OCI-LY7 (cell line): ENCODE measurements at regions not wholly inside any gene's neighbourhood (a gene's known extent, or its start where the extent isn't known, plus 50 kb on each side); places are given as distances from the start of the nearest gene placed in this dataset.

Experiments
- BruUV-seq: library from RNA; stranded (reverse); fragments of 400-500 nt; replicated peaks from 2 replicates; lab custom pipeline; 2021; lab: Mats Ljungman, UMichigan
- CTCF ChIA-PET: fragments of 300-600 bp; sonication (Branson Sonifier 250); formaldehyde crosslinking; loops from one replicate; lab custom pipeline; 2022; ENCODE audit warnings: antibody characterized with exemption; ENCODE audit not compliant: unreplicated experiment; lab: Charles Lee
- POLR2A ChIA-PET: fragments of 300-600 bp; sonication (Branson Sonifier 250); formaldehyde crosslinking; loops from one replicate; lab custom pipeline; 2022; ENCODE audit warnings: antibody characterized with exemption; lab: Charles Lee
- DNase-seq: peaks from one replicate; pipeline ENCODE4 v3.0.0-alpha.2; 2015; ENCODE audit warnings: low spot score
- H2AFZ ChIP-seq: fragments of 200-600 bp; sonication (generic), shearing (Covaris generic); 2 replicates; pipeline ENCODE4 v1.6.1; 2014; ENCODE audit warnings: mild to moderate bottlenecking, antibody characterized with exemption, low read length, moderate library complexity
- H3K27ac ChIP-seq: fragments of 200-600 bp; sonication (generic); 2 replicates; pipeline ENCODE4 v1.5.1; 2014; ENCODE audit warnings: mixed run types, low read depth, mild to moderate bottlenecking, moderate library complexity, low read length, inconsistent platforms; ENCODE audit not compliant: poor library complexity, severe bottlenecking
- H3K36me3 ChIP-seq: fragments of 200-600 bp; sonication (generic); 2 replicates; pipeline ENCODE4 v1.6.1; 2014; ENCODE audit warnings: mild to moderate bottlenecking, antibody characterized with exemption, low read length, moderate library complexity, mixed read lengths; ENCODE audit not compliant: insufficient read depth
- H3K4me1 ChIP-seq: fragments of 200-600 bp; sonication (generic); 2 replicates; pipeline ENCODE4 v1.5.1; 2014; ENCODE audit warnings: mild to moderate bottlenecking, low read length; ENCODE audit not compliant: insufficient read depth, poor library complexity, severe bottlenecking
- H3K4me2 ChIP-seq: fragments of 200-600 bp; sonication (generic); 2 replicates; pipeline ENCODE4 v1.6.1; 2014; ENCODE audit warnings: mild to moderate bottlenecking, low read length
- H3K4me3 ChIP-seq: fragments of 200-600 bp; sonication (generic); 2 replicates; pipeline ENCODE4 v1.5.1; 2014; ENCODE audit warnings: mild to moderate bottlenecking, low read depth, low read length; ENCODE audit not compliant: poor library complexity, severe bottlenecking
- H3K79me2 ChIP-seq: fragments of 200-600 bp; sonication (generic); 2 replicates; pipeline ENCODE4 v1.6.1; 2016; ENCODE audit warnings: low read depth, mild to moderate bottlenecking, low read length, moderate library complexity, mixed read lengths; ENCODE audit not compliant: insufficient read depth
- H3K9me2 ChIP-seq: fragments of 200-600 bp; sonication (generic); 2 replicates; pipeline ENCODE4 v1.6.1; 2016; ENCODE audit warnings: mild to moderate bottlenecking, low read length, mixed read lengths; ENCODE audit not compliant: insufficient read depth
- H3K9me3 ChIP-seq: fragments of 200-600 bp; sonication (generic); 2 replicates; pipeline ENCODE4 v1.6.1; 2014; ENCODE audit warnings: mild to moderate bottlenecking, mixed run types, low read length, mixed read lengths
- H4K20me1 ChIP-seq: fragments of 200-600 bp; sonication (generic); 2 replicates; pipeline ENCODE4 v1.6.1; 2014; ENCODE audit warnings: mild to moderate bottlenecking, antibody characterized with exemption, low read length, moderate library complexity, mixed read lengths; ENCODE audit not compliant: insufficient read depth
- EZH2phosphoT487 ChIP-seq: fragments of 200-600 bp; sonication (generic); IDR thresholded peaks from 2 replicates; pipeline ENCODE4 v1.6.1; 2018; ENCODE audit warnings: low read depth, borderline replicate concordance, mild to moderate bottlenecking, mixed run types, antibody characterized with exemption, low read length, moderate library complexity, mixed read lengths
- intact Hi-C: fragments of 100-400 bp; cut with micrococcal nuclease; formaldehyde crosslinking; loops from one replicate; pipeline ENCODE4 v1.10.0; 2022; ENCODE audit not compliant: unreplicated experiment
- TF ChIP-seq, protein P1 (sequence below): fragments of 200-600 bp; sonication (generic); conservative IDR thresholded peaks from 2 replicates; pipeline ENCODE4 v1.5.1; 2014; ENCODE audit warnings: mild to moderate bottlenecking, antibody characterized with exemption, low read length, moderate library complexity, mixed read lengths

DNA sequence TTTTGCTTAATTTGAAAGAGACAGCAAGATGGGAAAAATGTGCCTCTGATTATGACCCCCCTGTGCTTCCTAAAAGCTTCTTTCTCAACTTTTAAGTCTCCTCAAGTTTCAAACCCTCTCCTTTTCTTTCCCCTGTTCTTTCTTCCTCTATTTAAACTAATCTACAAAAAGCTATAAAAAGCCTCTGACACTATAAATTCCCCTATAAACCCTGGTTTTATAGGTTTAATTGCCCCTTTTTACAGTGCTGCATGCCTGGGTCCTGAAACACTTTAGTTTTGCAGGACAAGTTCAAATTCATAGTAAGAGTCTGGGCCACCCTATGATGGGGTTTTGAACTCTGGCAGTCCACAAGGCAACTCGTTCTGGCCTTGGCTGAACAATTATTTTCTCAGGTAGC, 510.9 kb upstream of the TBX3 start:
- ChIA-PET POLR2A (no interaction called here), CTCF (no interaction called here)
- intact Hi-C loops, result no loop called here
- no TSS peak for BruUV-seq
- TF ChIP-seq, protein P1, sequence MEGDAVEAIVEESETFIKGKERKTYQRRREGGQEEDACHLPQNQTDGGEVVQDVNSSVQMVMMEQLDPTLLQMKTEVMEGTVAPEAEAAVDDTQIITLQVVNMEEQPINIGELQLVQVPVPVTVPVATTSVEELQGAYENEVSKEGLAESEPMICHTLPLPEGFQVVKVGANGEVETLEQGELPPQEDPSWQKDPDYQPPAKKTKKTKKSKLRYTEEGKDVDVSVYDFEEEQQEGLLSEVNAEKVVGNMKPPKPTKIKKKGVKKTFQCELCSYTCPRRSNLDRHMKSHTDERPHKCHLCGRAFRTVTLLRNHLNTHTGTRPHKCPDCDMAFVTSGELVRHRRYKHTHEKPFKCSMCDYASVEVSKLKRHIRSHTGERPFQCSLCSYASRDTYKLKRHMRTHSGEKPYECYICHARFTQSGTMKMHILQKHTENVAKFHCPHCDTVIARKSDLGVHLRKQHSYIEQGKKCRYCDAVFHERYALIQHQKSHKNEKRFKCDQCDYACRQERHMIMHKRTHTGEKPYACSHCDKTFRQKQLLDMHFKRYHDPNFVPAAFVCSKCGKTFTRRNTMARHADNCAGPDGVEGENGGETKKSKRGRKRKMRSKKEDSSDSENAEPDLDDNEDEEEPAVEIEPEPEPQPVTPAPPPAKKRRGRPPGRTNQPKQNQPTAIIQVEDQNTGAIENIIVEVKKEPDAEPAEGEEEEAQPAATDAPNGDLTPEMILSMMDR, result no peak
- no peak for TF ChIP-seq EZH2phosphoT487
- H3K9me3 ChIP-seq, result no peaks in the 10 kb centered on the region
- H3K4me2 ChIP-seq, result no peak overlapping the region
- H3K27ac ChIP-seq, result no peak overlapping the region
- no peak overlapping the region for H2AFZ ChIP-seq
- H3K36me3 ChIP-seq, result no peaks in the 10 kb centered on the region
- no peaks in the 10 kb centered on the region for H3K9me2 ChIP-seq
- no peak for DNase-seq
- no peaks in the 10 kb centered on the region for H4K20me1 ChIP-seq
- H3K4me3 ChIP-seq, result no peak overlapping the region
- no peaks in the 10 kb centered on the region for H3K4me1 ChIP-seq
- H3K79me2 ChIP-seq, result no peaks in the 10 kb centered on the region

DNA sequence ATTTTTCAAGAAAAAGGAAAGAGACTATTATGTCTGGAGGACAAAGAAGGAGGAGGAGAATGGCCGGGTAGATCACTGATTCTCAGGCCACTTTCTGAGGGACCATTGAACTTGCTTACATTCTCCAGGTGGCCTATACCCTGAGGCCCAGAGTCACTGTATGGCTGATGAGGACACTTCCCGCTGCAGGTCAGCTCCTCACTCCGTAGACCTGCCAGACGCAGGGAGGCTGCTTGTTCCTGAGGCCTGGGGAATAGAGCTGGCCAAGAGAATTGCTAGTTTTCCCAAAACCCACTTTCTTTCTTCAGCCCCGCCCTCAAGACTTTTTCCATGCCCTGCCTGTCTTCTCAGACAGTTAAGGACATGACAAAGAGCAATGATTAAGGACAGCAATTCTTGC, 510.5 kb upstream of the TBX3 start:
- no peak overlapping the region for H3K27ac ChIP-seq
- H3K36me3 ChIP-seq, result no peaks in the 10 kb centered on the region
- intact Hi-C loops, result no loop called here
- POLR2A ChIA-PET, result no interaction called here
- TF ChIP-seq EZH2phosphoT487, result no peak
- TF ChIP-seq, protein P1, result no peak
- H3K9me2 ChIP-seq, result no peaks in the 10 kb centered on the region
- CTCF ChIA-PET, result no interaction called here
- DNase-seq, result no peak
- H3K9me3 ChIP-seq, result no peaks in the 10 kb centered on the region
- H2AFZ ChIP-seq, result no peak overlapping the region
- no peak overlapping the region for H3K4me3 ChIP-seq
- no peak overlapping the region for H3K4me2 ChIP-seq
- H3K79me2 ChIP-seq, result no peaks in the 10 kb centered on the region
- no peaks in the 10 kb centered on the region for H3K4me1 ChIP-seq
- H4K20me1 ChIP-seq, result no peaks in the 10 kb centered on the region
- no TSS peak for BruUV-seq

DNA sequence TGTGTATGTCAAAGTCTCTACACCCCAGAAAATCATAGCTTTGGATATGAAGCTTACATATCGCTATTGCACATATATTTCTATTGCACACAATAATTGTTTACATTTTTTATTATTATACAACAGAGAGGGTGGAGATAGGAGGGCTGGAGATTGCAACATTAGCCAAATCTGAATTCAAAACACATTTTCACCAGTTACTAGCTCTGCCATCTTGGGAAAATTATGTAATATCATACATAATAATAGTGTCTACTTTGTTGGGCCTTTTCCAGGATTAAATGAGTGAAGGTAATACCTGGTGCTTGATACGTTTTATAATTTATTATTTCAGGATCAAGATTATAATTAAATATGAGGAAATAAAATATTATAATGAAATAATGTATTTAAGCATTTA, 507.4 kb upstream of the TBX3 start:
- no TSS peak for BruUV-seq
- no peak overlapping the region for H3K27ac ChIP-seq
- no peaks in the 10 kb centered on the region for H3K79me2 ChIP-seq
- intact Hi-C loops, result no loop called here
- CTCF ChIA-PET, result no interaction called here
- TF ChIP-seq, protein P1, result no peak
- no peak for TF ChIP-seq EZH2phosphoT487
- no peaks in the 10 kb centered on the region for H3K36me3 ChIP-seq
- no peaks in the 10 kb centered on the region for H3K9me3 ChIP-seq
- no peaks in the 10 kb centered on the region for H4K20me1 ChIP-seq
- H3K9me2 ChIP-seq, result no peaks in the 10 kb centered on the region
- H3K4me1 ChIP-seq, result no peaks in the 10 kb centered on the region
- no peak for DNase-seq
- H3K4me2 ChIP-seq, result no peak overlapping the region
- H2AFZ ChIP-seq, result no peak overlapping the region
- H3K4me3 ChIP-seq, result no peak overlapping the region
- POLR2A ChIA-PET, result interaction anchor here (0.6 kb wide), 1 partner anchor 257 kb away, joined by 4 read pairs; no protein-coding TSS in a partner anchor
